A673 (cell line): ENCODE measurements at regions not wholly inside any gene's neighbourhood (a gene's known extent, or its start where the extent isn't known, plus 50 kb on each side); places are given as distances from the start of the nearest gene placed in this dataset.

Experiments used
- CTCF ChIP-seq: fragments of 300-800, 200-600 bp; sonication (generic); conservative IDR thresholded peaks from 2 replicates; pipeline ENCODE4 v1.5.1; 2017; ENCODE audit warnings: low read depth, mild to moderate bottlenecking, antibody characterized with exemption, low read length, moderate library complexity, mixed read lengths
- EZH2 ChIP-seq: fragments of 200-600 bp; sonication (generic); IDR thresholded peaks from 2 replicates; pipeline ENCODE4 v1.6.1; 2017; ENCODE audit warnings: borderline replicate concordance, low read depth, mild to moderate bottlenecking, mixed read lengths, antibody characterized with exemption, low read length; ENCODE audit not compliant: poor library complexity, severe bottlenecking

GRCh38 chr13:94827566-94827965, 115.2 kb upstream of the SOX21 start:
- TF ChIP-seq CTCF (no peak), EZH2 (no peak)
